NT2/D1 (cell line): ENCODE measurements at regions not wholly inside any gene's neighbourhood (a gene's known extent, or its start where the extent isn't known, plus 50 kb on each side); places are given as distances from the start of the nearest gene placed in this dataset.

Experiments used
- SUZ12 ChIP-seq: IDR thresholded peaks from 2 replicates; pipeline ENCODE4 v1.6.1; 2011; ENCODE audit not compliant: insufficient read length, insufficient read depth; ENCODE audit errors: extremely low read depth
- YY1 ChIP-seq: IDR thresholded peaks from 2 replicates; pipeline ENCODE4 v1.6.1; 2011; ENCODE audit not compliant: insufficient read length, insufficient read depth
- ZNF274 ChIP-seq: IDR thresholded peaks from 2 replicates; pipeline ENCODE4 v1.6.1; 2011; ENCODE audit warnings: mild to moderate bottlenecking, low read depth, low read length

GRCh38 chr15:61518191-61518950, 289.3 kb upstream of the RORA start:
- TF ChIP-seq YY1 (no peak), ZNF274 (no peak), SUZ12 (no peak)
